ENCODE measurements at regions not wholly inside any gene's neighbourhood (a gene's known extent, or its start where the extent isn't known, plus 50 kb on each side); places are given as distances from the start of the nearest gene placed in this dataset.
A peak's percentile ranks its signal among the peaks of the same experiment; 100 is the strongest.
"Not testable (repeated sequence)": the region's sequence is repeated elsewhere in the genome, so short reads cannot be mapped to it uniquely, and the experiment has no call there.

DNA sequence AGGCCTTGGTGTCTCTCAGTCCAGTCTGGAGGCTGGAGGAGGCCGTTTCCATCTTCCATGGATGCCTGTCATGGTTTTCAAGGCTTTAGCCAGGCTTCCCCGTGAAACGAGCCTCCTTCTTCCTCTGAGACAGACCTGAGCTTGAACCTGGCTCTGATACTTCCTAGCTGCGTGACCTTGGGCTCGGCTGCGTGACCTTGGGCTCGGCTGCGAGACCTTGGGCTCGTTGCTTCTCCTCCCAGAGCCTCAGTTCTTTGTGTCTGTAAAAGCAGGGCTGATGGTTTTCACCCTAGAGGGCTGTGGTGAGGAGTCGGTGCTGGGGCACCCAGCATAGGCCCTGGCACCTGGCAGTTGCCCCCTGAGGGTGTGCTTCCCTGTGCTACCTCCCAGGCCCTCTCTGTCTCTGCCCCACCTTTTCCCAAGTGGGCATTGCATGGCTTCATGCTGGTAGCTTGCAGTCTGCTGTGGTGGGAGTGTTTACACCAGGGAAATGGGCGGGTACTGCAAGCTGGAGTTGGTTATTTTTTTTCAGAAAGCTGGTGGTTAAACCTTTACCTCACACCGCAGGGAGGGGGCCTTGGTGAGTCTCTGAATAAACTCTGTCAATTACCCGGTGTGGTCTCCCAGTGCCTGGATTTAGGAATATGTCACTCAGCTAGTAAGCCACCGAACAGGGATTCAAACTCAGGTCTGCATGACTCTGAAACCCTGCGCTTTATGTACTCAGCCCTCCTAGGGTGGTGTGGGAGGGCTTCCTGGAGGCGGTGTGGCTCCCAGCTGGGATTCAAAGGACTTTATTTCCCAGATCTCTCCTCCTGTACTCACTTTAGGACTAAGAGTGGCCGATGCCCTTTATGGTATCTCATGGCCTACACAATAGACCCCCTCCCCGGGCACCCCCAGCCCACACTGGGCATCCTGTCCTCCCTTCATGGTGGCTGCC is 129.0 kb upstream of the CIBAR2 start:
- no peak for DNase-seq

DNA sequence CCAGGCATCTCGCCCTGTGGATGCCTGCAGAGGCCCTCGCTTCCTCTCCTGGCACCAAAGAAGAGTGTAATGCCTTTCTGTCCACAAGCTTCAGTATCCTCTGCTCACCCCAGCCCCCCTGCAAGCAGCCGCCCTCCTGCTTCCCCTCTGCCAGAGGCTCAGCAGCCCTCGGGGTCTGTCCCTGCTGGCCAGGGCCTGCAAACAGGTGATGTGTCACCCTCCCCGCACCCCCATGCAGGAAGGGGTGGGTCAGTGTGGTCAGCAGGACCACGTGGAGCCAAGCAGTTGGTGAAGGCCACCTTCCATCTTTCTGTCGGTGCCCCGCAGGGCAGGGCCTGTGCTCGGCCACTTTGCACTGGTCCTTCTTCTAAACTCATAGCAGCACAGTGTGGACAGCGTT is 129.9 kb upstream of the CIBAR2 start:
- DNase-seq = no peak

DNA sequence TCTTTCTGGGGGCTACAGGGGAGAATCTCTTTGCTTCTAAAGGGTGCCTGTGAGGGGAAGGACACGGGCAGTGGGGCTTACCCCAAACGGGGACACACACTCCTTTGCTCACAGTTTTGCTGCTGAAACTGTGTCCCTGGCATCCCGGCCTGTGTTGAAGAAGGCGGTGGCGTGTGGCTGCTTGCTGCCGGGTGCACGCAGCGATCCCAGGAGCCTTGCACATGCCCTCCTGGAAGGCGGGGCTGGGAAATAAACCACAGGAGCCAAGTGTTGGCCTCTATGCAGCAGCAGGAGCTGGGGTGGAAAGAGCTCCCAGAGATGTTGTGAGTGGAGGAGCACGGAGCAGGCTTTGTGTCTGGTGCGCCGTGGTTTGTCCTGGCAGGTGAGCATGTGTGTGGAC is 131.0 kb upstream of the CIBAR2 start:
- no peak for DNase-seq

DNA sequence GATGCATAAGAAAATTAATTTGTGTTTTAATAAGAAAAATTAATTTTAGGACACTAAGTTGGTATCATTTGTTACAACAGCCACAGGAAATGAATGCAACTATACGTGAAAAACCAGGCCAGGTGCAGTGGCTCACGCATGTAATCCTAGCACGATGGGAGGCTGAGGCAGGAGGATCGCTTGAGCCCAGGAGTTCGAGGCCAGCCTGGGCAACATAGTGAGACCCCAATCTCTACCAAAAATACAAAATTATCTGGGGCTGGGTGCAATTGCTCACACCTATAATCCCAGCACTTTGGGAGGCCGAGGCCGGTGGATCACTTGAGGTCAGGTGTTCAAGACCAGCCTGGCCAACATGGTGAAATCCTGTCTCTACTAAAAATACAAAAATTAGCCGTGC is 132.2 kb upstream of the CIBAR2 start:
- DNase-seq = not testable (repeated sequence)

DNA sequence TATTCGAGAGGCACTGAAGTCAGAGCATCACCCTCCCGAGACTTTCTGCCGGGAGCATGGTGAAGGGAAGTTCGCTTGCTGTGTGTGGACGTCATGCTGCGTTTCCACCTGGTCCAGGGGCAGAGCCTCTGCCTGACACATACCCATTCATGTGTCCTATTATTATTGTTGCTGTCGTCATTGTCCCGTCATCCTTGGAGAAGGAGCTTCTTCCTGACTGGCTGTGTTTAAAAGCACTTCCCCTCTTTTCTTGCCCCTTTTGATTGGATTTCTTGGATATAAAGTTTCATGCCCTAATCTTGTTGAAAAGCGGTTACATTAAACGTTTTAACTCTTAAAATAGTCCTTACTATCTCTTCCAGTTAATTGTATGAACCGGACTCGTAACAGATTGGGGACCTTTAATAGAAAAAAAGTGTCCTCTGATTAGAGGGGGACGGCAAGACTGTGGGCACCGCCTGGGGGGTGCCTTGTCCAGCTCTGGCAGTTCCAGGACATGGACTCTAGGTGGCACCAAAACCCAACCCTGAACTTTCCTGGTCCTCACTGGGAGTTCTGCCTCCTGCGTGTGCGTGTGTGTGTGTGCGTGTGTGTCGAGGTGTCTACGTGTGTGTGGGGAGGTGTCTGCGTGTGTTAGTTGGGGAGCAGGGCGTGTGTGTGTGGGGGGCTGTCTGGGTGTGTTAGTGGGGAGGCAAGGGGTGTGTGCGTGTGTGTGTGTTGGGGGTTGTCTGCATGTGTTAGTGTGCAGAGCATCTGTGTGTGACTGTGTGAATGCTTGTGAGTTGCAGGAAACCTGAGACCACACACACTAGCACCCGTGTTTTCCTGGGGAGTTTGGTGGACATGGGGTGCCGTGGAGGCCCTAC is 133.3 kb upstream of the CIBAR2 start:
- DNase-seq = peak; percentile 54

DNA sequence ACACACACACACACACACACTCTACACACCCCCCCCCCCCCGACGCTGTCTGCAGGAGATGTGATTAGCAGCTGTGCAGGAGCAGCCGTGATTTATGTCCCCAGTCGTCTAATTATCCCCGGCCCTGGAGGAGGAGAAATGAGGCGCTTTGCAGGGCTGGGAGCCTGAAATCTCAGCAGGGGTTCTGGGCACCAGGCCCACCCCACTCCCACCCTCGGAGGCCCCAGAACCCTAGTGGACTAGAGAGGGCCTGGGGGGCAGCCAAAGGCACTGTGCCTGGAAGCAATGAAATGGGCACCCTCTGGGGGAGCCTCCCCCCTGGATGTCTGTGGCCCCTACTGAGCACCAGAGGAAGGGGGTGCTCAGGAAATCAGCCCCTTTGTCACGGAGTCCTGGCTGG is 134.2 kb upstream of the CIBAR2 start:
- DNase-seq = no peak

DNA sequence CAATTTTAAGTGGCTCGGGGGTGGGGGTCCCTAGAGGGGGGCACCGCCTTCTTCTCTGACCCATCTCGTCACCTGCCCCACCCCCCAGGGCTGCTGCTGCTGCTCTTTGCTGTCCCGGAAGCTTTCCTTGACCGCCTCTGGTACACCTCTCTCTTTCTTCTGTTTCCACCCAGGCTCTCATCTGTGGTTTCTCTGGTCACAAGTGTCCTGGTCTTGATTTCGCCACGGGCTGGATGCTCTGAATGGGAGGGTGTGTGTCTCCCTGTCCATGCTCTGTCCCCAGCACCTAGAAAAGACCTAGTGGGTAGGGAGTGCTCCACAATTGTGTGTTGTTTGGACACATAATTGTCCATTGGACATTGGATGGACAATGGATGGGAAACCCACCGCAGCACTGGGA is 134.7 kb upstream of the CIBAR2 start:
- DNase-seq = no peak

DNA sequence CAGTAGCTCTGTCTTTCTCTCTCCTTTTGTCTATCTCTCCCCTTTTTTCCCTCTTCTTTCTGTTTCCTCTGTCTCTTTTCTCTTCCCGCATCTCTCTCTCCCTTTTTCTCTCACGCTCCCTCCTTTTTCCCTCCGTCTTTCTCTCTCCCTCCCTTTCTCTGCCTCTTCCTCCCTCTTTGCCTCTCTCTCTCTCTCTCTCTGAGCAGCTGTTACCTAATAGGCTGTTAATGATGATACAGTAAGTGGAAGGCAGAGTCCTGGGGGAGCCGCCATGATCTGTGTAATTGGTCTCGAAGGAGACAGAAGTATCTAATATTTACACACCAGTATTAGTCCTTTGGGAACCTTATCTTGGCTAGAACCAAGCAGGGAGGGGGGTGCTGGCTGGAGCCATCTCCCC is 136.1 kb upstream of the CIBAR2 start:
- DNase-seq = no peak

DNA sequence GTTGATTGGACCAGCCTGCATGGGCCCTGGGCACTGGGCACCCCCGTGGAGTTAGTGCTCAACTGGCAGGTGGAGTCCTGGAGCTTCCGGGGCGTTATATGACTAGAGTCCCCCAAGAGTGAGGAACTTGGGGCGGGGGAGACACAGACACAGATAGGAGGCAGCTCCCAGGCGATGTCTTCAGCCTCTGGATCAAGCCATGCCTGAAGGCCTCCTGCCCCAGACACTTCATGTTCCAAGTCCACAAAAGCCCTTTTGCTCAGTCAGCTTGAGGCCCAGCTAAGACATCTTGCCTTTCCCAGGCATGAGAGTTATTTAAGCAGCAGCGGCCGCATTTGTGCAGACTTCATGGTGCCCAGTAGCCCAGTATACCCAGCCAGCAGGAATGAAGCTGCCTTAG is 136.6 kb upstream of the CIBAR2 start:
- no peak for DNase-seq

DNA sequence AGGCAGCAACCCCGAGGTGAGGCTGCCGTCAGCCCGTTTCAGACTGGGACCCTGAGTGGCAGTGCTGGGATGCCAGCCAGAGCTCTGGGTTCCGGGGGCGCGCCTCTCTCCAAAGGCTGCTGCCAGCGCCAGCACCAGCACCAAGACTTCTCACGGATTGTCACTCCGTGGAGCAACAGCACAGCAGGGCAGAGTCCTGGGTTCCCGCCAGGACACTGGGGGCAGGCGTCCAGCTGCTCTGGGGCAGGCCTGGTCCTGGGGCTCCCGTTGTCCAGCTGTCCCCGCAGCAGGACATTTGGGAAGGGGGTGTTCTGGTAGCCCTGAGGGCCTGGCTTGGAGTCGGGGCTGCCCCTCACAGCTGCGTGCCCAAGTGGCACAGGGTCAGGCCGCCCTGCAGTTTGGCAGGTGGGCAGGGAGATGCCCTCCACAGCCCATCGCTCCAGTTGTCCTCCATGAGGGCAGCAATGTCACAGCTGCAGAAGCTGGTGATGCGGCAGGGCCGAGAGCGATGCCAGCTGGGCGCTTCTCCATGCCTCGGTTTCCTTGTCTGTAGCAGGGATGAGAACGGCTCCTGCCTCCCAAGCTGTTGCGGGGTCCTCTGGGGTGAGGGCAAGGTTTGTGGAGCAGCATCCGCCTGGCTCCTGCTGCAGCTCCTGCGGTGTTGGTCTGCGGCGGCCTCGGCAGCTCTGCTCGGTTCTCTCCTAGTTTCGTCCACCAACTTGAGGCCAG is 137.3 kb upstream of the CIBAR2 start:
- DNase-seq = no peak

DNA sequence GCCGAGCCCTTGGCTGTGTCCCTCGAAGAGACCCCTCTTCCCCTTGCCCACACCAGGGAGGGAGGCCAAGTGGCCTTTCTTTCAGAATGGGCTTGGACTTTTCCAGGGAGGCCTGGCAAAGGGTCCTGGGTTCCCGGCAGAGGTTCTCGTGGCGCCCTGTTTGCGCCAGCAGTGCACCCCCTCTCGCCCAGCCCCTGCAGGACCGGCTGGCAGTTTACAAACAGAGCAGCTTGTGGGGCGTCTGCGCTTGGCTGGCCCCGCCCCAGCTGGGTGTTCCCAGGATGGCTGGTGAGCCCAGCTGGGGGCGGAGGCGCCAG is 137.8 kb upstream of the CIBAR2 start:
- DNase-seq = no peak

DNA sequence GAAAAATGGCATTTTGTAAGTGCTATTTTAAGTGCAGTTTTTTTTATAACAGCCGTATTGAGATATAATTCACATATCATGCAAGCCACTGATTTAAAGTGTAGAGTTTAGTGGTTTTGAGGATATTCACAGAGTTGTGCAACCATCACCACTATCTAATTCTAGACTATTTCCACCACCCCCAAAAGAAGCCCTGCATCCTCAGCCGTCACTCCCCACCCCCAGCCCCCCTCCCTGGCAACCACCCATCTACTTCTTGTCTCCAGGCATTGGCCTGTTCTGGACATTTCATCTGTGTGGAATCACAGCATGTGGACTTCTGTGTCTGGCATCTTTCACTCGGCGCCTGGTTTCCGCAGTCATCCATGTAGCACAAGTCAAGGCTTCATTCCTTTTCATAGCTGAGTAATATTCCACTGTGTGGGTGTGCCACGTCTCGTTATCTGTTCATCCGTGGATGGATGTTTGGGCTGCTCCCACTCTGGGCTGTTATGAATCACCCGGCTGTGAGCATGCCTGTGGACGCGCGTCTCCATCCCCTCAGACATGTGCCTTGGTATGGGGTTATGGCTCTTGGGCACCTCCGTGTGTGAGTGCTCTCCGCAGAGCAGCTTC is 138.4 kb upstream of the CIBAR2 start:
- DNase-seq = no peak

DNA sequence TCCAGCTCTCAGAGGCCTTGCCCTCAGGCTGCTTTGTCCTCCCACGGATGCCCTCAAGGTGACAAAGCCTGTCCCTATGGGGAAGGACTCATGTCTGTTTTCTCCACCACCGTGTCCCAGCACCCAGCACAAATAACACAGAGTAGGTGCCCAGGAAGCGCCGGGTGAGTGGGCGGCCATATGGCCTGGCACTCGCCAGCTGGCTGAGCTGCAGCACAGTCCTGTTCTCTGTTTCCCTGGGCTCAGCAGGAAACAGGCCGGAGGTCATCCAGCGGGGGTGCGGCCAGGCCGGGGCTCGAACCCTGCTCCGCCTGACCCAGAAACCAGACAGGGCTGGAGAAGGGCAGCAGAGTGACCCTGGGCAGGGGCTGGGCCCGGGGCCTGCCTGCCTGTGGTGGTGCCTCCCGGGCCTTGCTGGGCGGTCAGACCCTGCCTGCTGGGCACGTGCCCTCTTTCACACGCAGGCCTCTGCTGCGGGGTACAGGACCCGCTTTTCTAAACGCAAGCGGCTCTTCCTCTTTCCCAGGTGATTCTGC is 139.0 kb upstream of the CIBAR2 start:
- no peak for DNase-seq

DNA sequence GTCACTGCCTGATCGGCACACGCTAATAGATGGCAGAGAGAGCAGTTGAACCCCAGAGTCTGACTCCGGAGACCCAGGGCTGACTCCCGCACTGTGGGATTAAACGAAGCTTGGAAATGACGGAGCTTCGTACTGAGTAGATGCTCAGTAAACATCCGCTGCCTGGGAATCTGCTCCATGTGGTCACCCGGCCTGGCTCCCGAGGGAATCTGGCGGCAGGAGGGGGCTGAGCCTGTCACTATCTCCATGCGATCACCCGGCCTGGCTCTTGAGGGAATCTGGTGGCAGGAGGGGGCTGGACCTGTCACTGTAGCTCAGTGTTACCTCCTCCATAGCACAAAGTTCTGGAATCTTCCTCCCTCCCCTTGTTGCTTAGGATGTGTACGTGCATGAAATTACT is 139.7 kb upstream of the CIBAR2 start:
- no peak for DNase-seq

DNA sequence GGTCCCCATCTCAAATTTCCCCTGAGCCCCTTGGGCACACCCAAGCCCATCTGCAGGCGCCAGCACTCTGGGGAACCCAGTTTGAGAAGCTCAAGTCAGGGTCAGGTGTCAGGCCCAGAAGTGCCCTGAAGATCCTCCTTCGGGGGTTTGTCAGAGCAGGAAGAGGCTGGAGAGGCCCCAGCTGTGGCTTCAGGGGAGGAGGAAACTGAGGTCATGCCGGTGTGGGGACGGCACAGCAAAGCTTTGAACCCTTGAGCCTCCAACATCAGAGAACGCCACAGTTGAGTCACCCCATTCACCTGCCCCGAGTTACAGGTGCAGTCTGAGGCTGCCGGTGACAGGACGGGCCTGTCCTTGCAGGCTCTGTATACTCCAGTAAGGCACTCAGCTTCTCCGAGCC is 140.2 kb upstream of the CIBAR2 start:
- no peak for DNase-seq

DNA sequence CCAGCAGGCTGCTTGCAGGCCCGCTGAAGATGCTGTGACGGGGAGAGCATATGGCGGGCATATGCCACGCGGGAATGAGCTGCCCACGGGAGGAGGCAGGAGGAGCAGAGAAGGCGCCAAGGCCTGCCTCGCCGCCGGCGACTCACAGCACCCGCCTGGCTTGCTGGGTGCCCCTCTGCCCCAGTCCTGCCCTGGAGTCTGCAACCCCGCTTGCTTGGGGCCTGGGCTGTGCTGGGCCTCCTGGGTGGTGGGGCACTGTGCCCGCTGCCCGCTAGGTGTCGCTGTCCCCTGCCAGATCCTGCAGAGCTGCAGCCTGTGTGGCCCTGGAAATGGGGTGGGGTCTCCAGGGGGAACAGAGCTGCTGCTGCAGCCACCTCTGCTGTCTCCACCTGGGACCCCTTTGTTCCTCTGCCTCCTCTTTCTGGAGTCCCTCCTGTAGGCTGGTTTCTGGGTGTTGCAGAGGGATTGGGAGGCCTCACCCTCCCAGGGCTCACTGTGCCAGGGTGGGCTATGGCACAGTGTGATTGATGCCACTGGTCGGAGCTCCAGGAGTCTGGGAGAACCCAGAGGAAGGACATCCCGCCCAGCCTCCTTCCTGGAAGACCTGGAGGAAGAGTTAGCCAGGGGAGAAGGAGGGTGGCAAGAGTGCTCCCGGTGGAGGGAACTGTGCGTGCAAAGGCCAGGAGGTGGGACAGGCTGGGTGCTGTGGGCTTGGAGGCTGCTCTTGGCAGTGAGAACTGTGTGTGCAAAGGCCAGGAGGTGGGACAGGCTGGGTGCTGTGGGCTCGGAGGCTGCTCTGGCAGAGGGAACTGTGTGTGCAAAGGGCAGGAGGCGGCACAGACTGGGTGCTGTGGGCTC is 141.0 kb upstream of the CIBAR2 start:
- peak; percentile 52 for DNase-seq

DNA sequence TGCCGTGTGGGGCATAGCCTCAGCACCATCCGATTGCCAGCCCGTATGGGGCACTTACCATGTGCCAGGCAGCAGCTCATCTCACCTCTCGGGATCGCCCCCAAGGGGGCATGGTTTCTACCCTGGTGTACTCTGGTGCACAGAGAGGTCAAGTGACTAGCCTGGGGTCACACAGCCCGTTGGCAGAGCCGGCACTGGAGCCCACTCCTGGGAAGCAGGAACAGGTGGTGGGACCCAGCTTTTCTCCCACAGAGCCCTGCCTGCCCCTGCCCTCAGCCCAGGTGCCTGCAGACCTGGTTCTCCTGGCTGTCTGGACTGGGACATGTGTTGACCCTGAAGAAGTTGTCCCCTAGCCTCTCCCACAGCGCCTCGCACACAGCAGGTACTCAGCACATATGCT is 141.8 kb upstream of the CIBAR2 start:
- DNase-seq = no peak

DNA sequence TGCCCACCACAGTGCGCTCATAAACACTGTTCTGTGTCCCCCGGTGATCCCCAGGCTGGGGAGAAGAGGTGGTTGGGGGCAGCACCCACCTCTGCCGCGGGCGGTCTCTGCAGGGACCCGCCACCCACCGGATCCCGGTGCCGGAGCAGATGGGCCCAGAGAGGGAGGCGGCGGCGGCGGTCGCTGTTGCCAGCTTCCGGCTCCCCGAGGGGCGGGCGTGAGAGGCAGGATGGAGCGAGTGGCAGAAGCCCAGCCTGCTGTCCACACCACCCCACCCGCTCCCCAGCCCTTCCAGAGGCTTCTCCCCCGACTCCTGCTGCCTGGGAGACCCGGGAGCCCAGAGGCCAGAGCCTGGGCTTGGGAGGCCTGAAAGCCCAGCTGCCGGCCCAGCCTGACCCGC is 142.6 kb upstream of the CIBAR2 start:
- DNase-seq = no peak

DNA sequence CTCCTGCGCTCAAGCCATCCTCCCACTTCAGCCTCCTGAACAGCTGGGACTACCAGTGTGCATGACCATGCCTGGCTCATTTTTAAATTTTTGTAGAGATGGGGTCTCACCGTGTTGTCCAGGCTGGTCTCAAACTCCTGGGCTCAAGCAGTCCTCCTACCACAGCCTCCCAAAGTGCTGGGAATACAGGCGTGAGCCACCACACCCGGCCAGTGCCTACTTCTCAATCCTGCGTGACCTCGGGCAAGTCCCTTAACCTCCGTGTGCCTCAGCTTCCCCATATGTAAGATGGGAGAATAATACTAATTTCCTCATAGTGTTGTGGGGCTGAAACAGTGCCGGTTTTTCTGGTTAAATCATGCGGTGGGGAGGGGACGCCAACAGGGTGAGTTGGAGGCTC is 143.5 kb upstream of the CIBAR2 start:
- DNase-seq = no peak

DNA sequence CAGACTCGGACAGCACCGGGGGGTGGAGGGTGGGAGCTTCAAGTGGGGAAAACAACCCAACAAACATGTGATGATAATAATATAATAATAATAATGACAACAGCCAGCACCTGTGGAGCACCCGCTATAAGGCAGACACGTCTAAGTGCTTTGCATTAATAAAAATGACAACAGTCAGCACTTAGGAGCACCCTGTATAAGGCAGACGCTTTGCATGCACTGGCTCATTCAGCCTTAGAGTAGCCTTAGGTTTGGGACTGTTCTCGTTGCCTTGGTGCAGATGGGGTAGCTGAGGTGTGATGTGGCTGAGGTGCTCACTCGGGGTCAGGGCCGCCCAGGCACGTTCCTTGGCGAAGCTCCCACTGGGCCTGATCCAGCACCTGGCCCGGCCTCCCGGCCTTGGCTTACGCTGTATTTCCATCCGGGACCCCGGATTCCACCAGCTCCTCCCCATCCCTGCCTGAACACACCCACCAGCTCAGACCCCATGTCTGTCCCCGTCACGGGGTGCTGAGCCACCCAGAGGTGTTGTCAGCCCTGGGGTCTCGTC is 144.0 kb upstream of the CIBAR2 start:
- no peak for DNase-seq

DNA sequence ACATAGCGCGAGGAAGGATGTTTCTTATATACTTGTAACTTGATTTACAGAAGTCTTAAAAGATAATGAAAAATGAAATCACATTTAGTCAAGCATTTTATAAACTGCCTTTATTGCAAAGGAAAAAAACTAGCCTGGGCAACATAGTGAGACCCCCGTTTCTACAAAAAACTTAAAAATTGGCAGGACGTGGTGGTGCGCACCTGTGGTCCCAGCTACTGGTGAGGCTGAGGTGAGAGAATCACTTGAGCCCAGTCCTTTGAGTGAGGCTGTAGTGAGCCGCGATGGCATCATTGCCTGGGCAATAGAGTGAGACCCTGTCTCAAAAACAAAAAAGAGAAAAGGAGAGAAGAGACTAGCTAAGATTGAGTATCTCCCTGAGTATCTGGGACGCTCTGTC is 145.2 kb upstream of the CIBAR2 start:
- DNase-seq = no peak

DNA sequence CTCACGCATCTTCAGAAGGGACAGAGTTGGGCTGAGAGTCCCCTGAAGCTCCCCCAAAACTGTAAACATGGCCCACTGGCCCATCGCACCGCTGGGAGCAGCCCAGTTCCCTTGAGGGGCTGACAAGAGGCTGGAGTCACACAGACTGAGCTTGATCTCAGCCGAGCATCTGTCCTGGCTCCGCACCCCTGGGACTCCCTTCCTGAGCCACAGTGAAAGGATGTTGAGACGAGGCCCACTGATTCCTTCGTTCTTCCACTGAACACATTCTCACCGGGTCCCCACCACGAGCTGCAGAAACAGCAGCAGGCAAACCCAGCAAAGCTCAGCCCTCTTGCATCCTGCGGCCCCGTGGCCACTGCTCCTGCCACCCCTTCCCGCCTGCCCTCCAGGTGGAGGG is 145.9 kb upstream of the CIBAR2 start:
- DNase-seq = no peak
